H1 (cell line): ENCODE measurements at regions not wholly inside any gene's neighbourhood (a gene's known extent, or its start where the extent isn't known, plus 50 kb on each side); places are given as distances from the start of the nearest gene placed in this dataset.

ENCODE experiments used
- CTCF ChIA-PET: fragments of 300-600 bp; sonication (Branson Sonifier 250); formaldehyde crosslinking; loops from one replicate; lab custom pipeline; 2021; ENCODE audit not compliant: partially characterized antibody; lab: Charles Lee
- POLR2A ChIA-PET: fragments of 300-600 bp; sonication (Branson Sonifier 250); formaldehyde crosslinking; loops from one replicate; lab custom pipeline; 2021; ENCODE audit warnings: inconsistent platforms; ENCODE audit not compliant: partially characterized antibody; lab: Charles Lee
- DNase-seq, 2 experiments: peaks; one replicate each; pipeline versions ENCODE4 v3.0.0 to v3.0.0-alpha.2; 2010 to 2022; ENCODE audit warnings: low spot score in 2 of 2, low read depth in 1 of 2, mixed read lengths in 1 of 2
- FAIRE-seq: peaks from 2 replicates; lab custom pipeline; 2011; peaks lifted over from hg19 to GRCh38; lab: Jason Lieb, UNC
- H2AFZ ChIP-seq: 2 replicates; pipeline ENCODE4 v1.8.1; 2012; ENCODE audit warnings: low read length, inconsistent platforms
- H2AK5ac ChIP-seq: 2 replicates; pipeline ENCODE4 v1.6.1; 2013; ENCODE audit warnings: low read depth, low read length
- H2BK120ac ChIP-seq: replicated peaks from 2 replicates; pipeline ENCODE3; 2013; ENCODE audit warnings: low read depth, low read length, inconsistent platforms
- H2BK12ac ChIP-seq: 2 replicates; pipeline ENCODE4 v1.6.1; 2013; ENCODE audit warnings: low read depth, low read length
- H2BK15ac ChIP-seq: 2 replicates; pipeline ENCODE4 v1.6.1; 2013; ENCODE audit warnings: low read length
- H2BK20ac ChIP-seq: 2 replicates; pipeline ENCODE4 v1.6.1; 2013; ENCODE audit warnings: low read length
- H2BK5ac ChIP-seq: 2 replicates; pipeline ENCODE4 v1.6.1; 2013; ENCODE audit warnings: low read depth, low read length
- H3K14ac ChIP-seq: 2 replicates; pipeline ENCODE4 v1.6.1; 2013; ENCODE audit warnings: inconsistent platforms; ENCODE audit not compliant: insufficient read length
- H3K18ac ChIP-seq: 2 replicates; pipeline ENCODE4 v1.6.1; 2013; ENCODE audit warnings: low read length; ENCODE audit errors: extremely low read depth
- H3K23ac ChIP-seq: 2 replicates; pipeline ENCODE4 v1.6.1; 2013; ENCODE audit warnings: inconsistent platforms; ENCODE audit not compliant: insufficient read length
- H3K23me2 ChIP-seq: 2 replicates; pipeline ENCODE4 v1.6.1; 2013; ENCODE audit warnings: low read depth, low read length
- H3K27ac ChIP-seq: 2 replicates; pipeline ENCODE4 v1.6.1; 2011; ENCODE audit warnings: low read depth, low read length, inconsistent platforms
- H3K27me3 ChIP-seq, 4 experiments: replicated peaks in 1 of 4; 1 replicate in 1 of 4; 2 replicates in 3 of 4; pipeline versions ENCODE4 v1.6.1 to v1.8.1; 2011 to 2013; ENCODE audit warnings: low read length in 3 of 4, mild to moderate bottlenecking in 3 of 4, inconsistent platforms in 2 of 4, mixed read lengths in 2 of 4, moderate library complexity in 1 of 4; ENCODE audit not compliant: control insufficient read depth in 3 of 4, insufficient read depth in 3 of 4; ENCODE audit errors: extremely low read depth in 1 of 4
- H3K36me3 ChIP-seq, 4 experiments: 2 replicates each; pipeline versions ENCODE4 v1.6.1 to v1.8.1; 2011 to 2013; ENCODE audit warnings: mild to moderate bottlenecking in 4 of 4, low read length in 3 of 4, moderate library complexity in 2 of 4, control low read depth in 1 of 4, inconsistent platforms in 1 of 4; ENCODE audit not compliant: insufficient read depth in 4 of 4, control insufficient read depth in 2 of 4
- H3K4ac ChIP-seq: replicated peaks from 2 replicates; pipeline ENCODE3; 2013; ENCODE audit warnings: low read length, low read depth, mixed read lengths, inconsistent platforms; ENCODE audit not compliant: insufficient read length
- H3K4me1 ChIP-seq, 4 experiments: replicated peaks in 1 of 4; 1 replicate in 1 of 4; 2 replicates in 3 of 4; pipeline versions ENCODE4 v1.6.1 to v1.8.1; 2011 to 2013; ENCODE audit warnings: low read length in 3 of 4, inconsistent platforms in 2 of 4, mixed read lengths in 1 of 4; ENCODE audit not compliant: insufficient read depth in 4 of 4, control insufficient read depth in 3 of 4
- H3K4me2 ChIP-seq, 2 experiments: 2 replicates each; pipeline versions ENCODE4 v1.6.1 to v1.8.1; 2011 to 2013; ENCODE audit warnings: low read depth in 2 of 2, low read length in 2 of 2, control low read depth in 1 of 2, inconsistent platforms in 1 of 2, mild to moderate bottlenecking in 1 of 2; ENCODE audit not compliant: insufficient read depth in 1 of 2
- H3K4me3 ChIP-seq, 4 experiments: fragments of 200-600, 300-600 bp in 1 of 4; sonication (generic), shearing (Covaris generic), sonication (Bioruptor Twin) in 1 of 4; 2 replicates each; pipeline versions ENCODE4 v1.5.1 to v1.8.1; 2011 to 2016; ENCODE audit warnings: low read length in 4 of 4, low read depth in 3 of 4, control low read depth in 2 of 4, inconsistent platforms in 2 of 4, mild to moderate bottlenecking in 2 of 4, mixed read lengths in 1 of 4, moderate library complexity in 1 of 4; ENCODE audit not compliant: insufficient read depth in 2 of 4; ENCODE audit errors: extremely low read depth in 1 of 4
- H3K56ac ChIP-seq: replicated peaks from 2 replicates; pipeline ENCODE3; 2013; ENCODE audit warnings: low read depth, mild to moderate bottlenecking, mixed read lengths, low read length, inconsistent platforms; ENCODE audit not compliant: insufficient read length
- H3K79me1 ChIP-seq: 2 replicates; pipeline ENCODE4 v1.6.1; 2013; ENCODE audit warnings: low read depth, low read length, control low read depth
- H3K79me2 ChIP-seq, 2 experiments: 2 replicates each; pipeline versions ENCODE4 v1.6.1 to v1.8.1; 2012 to 2013; ENCODE audit warnings: low read length in 2 of 2, mild to moderate bottlenecking in 2 of 2, inconsistent platforms in 1 of 2; ENCODE audit not compliant: insufficient read depth in 2 of 2, control insufficient read depth in 1 of 2
- H3K9ac ChIP-seq, 4 experiments: replicated peaks in 1 of 4; 1 replicate in 1 of 4; 2 replicates in 3 of 4; pipeline versions ENCODE4 v1.6.1 to v1.8.1; 2011 to 2013; ENCODE audit warnings: low read depth in 3 of 4, low read length in 3 of 4, control low read depth in 2 of 4, mild to moderate bottlenecking in 2 of 4, moderate library complexity in 2 of 4, inconsistent platforms in 1 of 4; ENCODE audit errors: extremely low read depth in 1 of 4
- H3K9me3 ChIP-seq, 2 experiments: 2 replicates each; pipeline versions ENCODE4 v1.6.1 to v1.8.1; 2012 to 2013; ENCODE audit warnings: mild to moderate bottlenecking in 2 of 2, moderate library complexity in 2 of 2, control low read depth in 1 of 2, inconsistent platforms in 1 of 2, low read depth in 1 of 2, low read length in 1 of 2, mixed read lengths in 1 of 2; ENCODE audit not compliant: insufficient read depth in 2 of 2
- H4K20me1 ChIP-seq, 2 experiments: replicated peaks in 1 of 2; 2 replicates each; pipeline versions ENCODE3 to v1.8.1; 2011 to 2013; ENCODE audit warnings: inconsistent platforms in 2 of 2, low read length in 2 of 2, mild to moderate bottlenecking in 1 of 2; ENCODE audit not compliant: insufficient read depth in 2 of 2, control insufficient read depth in 1 of 2
- H4K5ac ChIP-seq: 2 replicates; pipeline ENCODE4 v1.6.1; 2013; ENCODE audit warnings: low read length, low read depth, mixed read lengths, inconsistent platforms; ENCODE audit not compliant: insufficient read length
- H4K8ac ChIP-seq: 2 replicates; pipeline ENCODE4 v1.8.0; 2013; ENCODE audit warnings: mild to moderate bottlenecking, moderate library complexity, low read length, inconsistent platforms; ENCODE audit not compliant: insufficient read depth; ENCODE audit errors: extremely low read depth
- H4K91ac ChIP-seq: replicated peaks from 2 replicates; pipeline ENCODE3; 2013; ENCODE audit warnings: low read length, mixed read lengths, inconsistent platforms; ENCODE audit not compliant: insufficient read length
- CTBP2 ChIP-seq: IDR thresholded peaks from 2 replicates; pipeline ENCODE4 v1.7.0; 2011; ENCODE audit warnings: borderline replicate concordance, mild to moderate bottlenecking, moderate library complexity, mixed read lengths, low read length; ENCODE audit not compliant: insufficient read depth, insufficient read length
- EGR1 ChIP-seq: IDR thresholded peaks from 2 replicates; pipeline ENCODE4 v1.6.1; 2011; ENCODE audit warnings: low read depth, low read length, borderline replicate concordance
- EZH2 ChIP-seq: fragments of 200-600 bp; sonication (generic); IDR thresholded peaks from 2 replicates; pipeline ENCODE4 v1.7.1; 2012; ENCODE audit warnings: low read depth, mild to moderate bottlenecking, moderate library complexity, low read length, inconsistent platforms; ENCODE audit not compliant: severe bottlenecking
- GABPA ChIP-seq: IDR thresholded peaks from 2 replicates; pipeline ENCODE4 v1.6.1; 2011; ENCODE audit warnings: mild to moderate bottlenecking, low read length, moderate library complexity, borderline replicate concordance; ENCODE audit not compliant: insufficient read depth
- GTF2F1 ChIP-seq: IDR thresholded peaks from 2 replicates; pipeline ENCODE4 v1.6.1; 2012; ENCODE audit warnings: low read depth, low read length, improper control_type of control experiment, borderline replicate concordance
- JUN ChIP-seq: IDR thresholded peaks from 2 replicates; pipeline ENCODE4 v1.6.1; 2011; ENCODE audit warnings: low read depth, mild to moderate bottlenecking, improper control_type of control experiment, low read length
- NANOG ChIP-seq: IDR thresholded peaks from 2 replicates; pipeline ENCODE4 v1.6.1; 2011; ENCODE audit warnings: low read length, low read depth, mild to moderate bottlenecking, inconsistent platforms; ENCODE audit not compliant: insufficient read depth, poor library complexity, severe bottlenecking
- RFX5 ChIP-seq: IDR thresholded peaks from 2 replicates; pipeline ENCODE4 v1.6.1; 2011; ENCODE audit warnings: low read depth, low read length, improper control_type of control experiment, borderline replicate concordance
- RNF2 ChIP-seq: fragments of 200-900, 300-1000 bp; sonication (generic); IDR thresholded peaks from 2 replicates; pipeline ENCODE4 v1.7.1; 2016; ENCODE audit warnings: borderline replicate concordance, low read depth, mild to moderate bottlenecking, antibody characterized with exemption, low read length; ENCODE audit not compliant: poor library complexity, severe bottlenecking; ENCODE audit errors: missing control alignments
- SP4 ChIP-seq: IDR thresholded peaks from 2 replicates; pipeline ENCODE4 v1.6.1; 2012; ENCODE audit warnings: low read length, inconsistent platforms
- TAF1 ChIP-seq: IDR thresholded peaks from 2 replicates; pipeline ENCODE4 v1.6.1; 2011; ENCODE audit warnings: mild to moderate bottlenecking, low read depth, low read length
- TCF12 ChIP-seq: IDR thresholded peaks from 2 replicates; pipeline ENCODE4 v1.6.1; 2011; ENCODE audit warnings: low read depth, mild to moderate bottlenecking, low read length
- TEAD4 ChIP-seq: IDR thresholded peaks from 2 replicates; pipeline ENCODE4 v1.6.1; 2012; ENCODE audit warnings: low read depth, low read length, inconsistent platforms, mixed read lengths
- WGBS, 2 experiments: shearing (Covaris generic) in 1 of 2; methylation state at CpG; one replicate each; pipeline versions ENCODE4 v1.1.6 to v1.1.7; 2013 to 2015; ENCODE audit warnings: low lambda C conversion rate in 2 of 2, mixed read lengths in 2 of 2, inconsistent platforms in 1 of 2, low coverage in 1 of 2, missing lambda C conversion rate in 1 of 2; ENCODE audit not compliant: insufficient replicate concordance in 2 of 2, insufficient coverage in 1 of 2, insufficient read length in 1 of 2; ENCODE audit errors: extremely low coverage in 1 of 2, missing lambda C conversion rate in 1 of 2; 5-methylcytosine and 5-hydroxymethylcytosine counted together

- DNase-seq (no peak), FAIRE-seq (no peak)
- Histone ChIP-seq H4K8ac (no peak overlapping the region), H3K14ac (no peak overlapping the region), H2BK20ac (no peak overlapping the region), H3K27me3 (no peaks in the 10 kb centered on the region), H3K79me2 (no peaks in the 10 kb centered on the region), H4K91ac (no peak overlapping the region), H3K4me2 (no peak overlapping the region), H3K36me3 (no peaks in the 10 kb centered on the region), H2BK12ac (no peak overlapping the region), H3K23me2 (no peaks in the 10 kb centered on the region), H4K20me1 (no peaks in the 10 kb centered on the region), H3K56ac (no peak overlapping the region), H3K79me1 (no peaks in the 10 kb centered on the region), H3K27ac (no peak overlapping the region), H3K4me3 (no peak overlapping the region), H4K5ac (no peak overlapping the region), H3K4me1 (no peaks in the 10 kb centered on the region; a peak in 1 of 7 replicates), H3K4ac (no peak overlapping the region), H2AK5ac (no peak overlapping the region), H2BK5ac (no peak overlapping the region), H3K18ac (no peak overlapping the region), H2BK15ac (no peak overlapping the region), H3K9me3 (no peaks in the 10 kb centered on the region), H2AFZ (no peak overlapping the region), H3K9ac (no peak overlapping the region), H2BK120ac (no peak overlapping the region), H3K23ac (no peak overlapping the region)
- POLR2A ChIA-PET, result no interaction called here
- WGBS, 2 experiments, result 89% methylated on average over 4 of the region's 4 CpGs; no CpG with 5 or more reads in 1 of the 2 experiments
- CTCF ChIA-PET, result interaction anchor here (0.9 kb wide), 1 partner anchor 297 kb away, joined by 4 read pairs; no protein-coding TSS in a partner anchor
- TF ChIP-seq EGR1 (no peak), GABPA (no peak), CTBP2 (no peak), RNF2 (no peak), TEAD4 (no peak), SP4 (no peak), EZH2 (no peak), RFX5 (no peak), NANOG (no peak), GTF2F1 (no peak), TCF12 (no peak), JUN (no peak), TAF1 (no peak)
Observed at GRCh38 chr5:175246889-175247520, 197.0 kb downstream of the DRD1 start.
